H9 (cell line): ENCODE measurements at regions not wholly inside any gene's neighbourhood (a gene's known extent, or its start where the extent isn't known, plus 50 kb on each side); places are given as distances from the start of the nearest gene placed in this dataset.

ENCODE experiments used
- DNase-seq: peaks from one replicate; pipeline ENCODE4 v3.0.0-alpha.2; 2017
- H2AFZ ChIP-seq: one replicate; pipeline ENCODE4 v1.6.1; 2013; ENCODE audit warnings: mild to moderate bottlenecking, low read length, control low read depth, moderate library complexity
- H2AK5ac ChIP-seq: 2 replicates; pipeline ENCODE4 v1.6.1; 2013; ENCODE audit warnings: low read length, control low read depth, mixed read lengths; ENCODE audit not compliant: insufficient read length
- H2BK120ac ChIP-seq: one replicate; pipeline ENCODE4 v1.6.1; 2013; ENCODE audit warnings: low read depth, mild to moderate bottlenecking, low read length, control low read depth, inconsistent platforms; ENCODE audit not compliant: poor library complexity, severe bottlenecking
- H2BK12ac ChIP-seq: 2 replicates; pipeline ENCODE4 v1.6.1; 2013; ENCODE audit warnings: low read length, control low read depth, mixed read lengths, low read depth; ENCODE audit not compliant: insufficient read length
- H2BK15ac ChIP-seq: 2 replicates; pipeline ENCODE4 v1.6.1; 2013; ENCODE audit warnings: low read depth, low read length, control low read depth
- H2BK20ac ChIP-seq: one replicate; pipeline ENCODE4 v1.6.1; 2013; ENCODE audit warnings: low read depth, mild to moderate bottlenecking, low read length, control low read depth, inconsistent platforms; ENCODE audit not compliant: poor library complexity, severe bottlenecking
- H2BK5ac ChIP-seq: 2 replicates; pipeline ENCODE4 v1.6.1; 2013; ENCODE audit warnings: low read length, control low read depth, mixed read lengths; ENCODE audit not compliant: insufficient read length
- H3K14ac ChIP-seq: 2 replicates; pipeline ENCODE4 v1.6.1; 2013; ENCODE audit warnings: low read length, control low read depth; ENCODE audit not compliant: insufficient read depth
- H3K18ac ChIP-seq: 2 replicates; pipeline ENCODE4 v1.6.1; 2013; ENCODE audit warnings: low read depth, mild to moderate bottlenecking, mixed read lengths, low read length, control low read depth; ENCODE audit not compliant: insufficient read length
- H3K23ac ChIP-seq: 2 replicates; pipeline ENCODE4 v1.6.1; 2013; ENCODE audit warnings: low read length, control low read depth, mixed read lengths, low read depth; ENCODE audit not compliant: insufficient read length
- H3K23me2 ChIP-seq: 2 replicates; pipeline ENCODE4 v1.6.1; 2013; ENCODE audit warnings: low read depth, mild to moderate bottlenecking, mixed read lengths, low read length, control low read depth; ENCODE audit not compliant: insufficient read length, poor library complexity, severe bottlenecking
- H3K27ac ChIP-seq: 2 replicates; pipeline ENCODE4 v1.5.1; 2013; ENCODE audit warnings: low read length, control low read depth, mixed read lengths, low read depth; ENCODE audit not compliant: insufficient read length
- H3K27me3 ChIP-seq: 2 replicates; pipeline ENCODE4 v1.6.1; 2013; ENCODE audit warnings: low read length, control low read depth, inconsistent platforms; ENCODE audit not compliant: insufficient read depth
- H3K4ac ChIP-seq: 2 replicates; pipeline ENCODE4 v1.6.1; 2013; ENCODE audit warnings: low read depth, mild to moderate bottlenecking, control low read depth, inconsistent platforms, low read length, moderate library complexity
- H3K4me1 ChIP-seq: 2 replicates; pipeline ENCODE4 v1.6.1; 2013; ENCODE audit warnings: low read length, control low read depth, inconsistent platforms; ENCODE audit not compliant: insufficient read depth
- H3K4me2 ChIP-seq: 2 replicates; pipeline ENCODE4 v1.6.1; 2013; ENCODE audit warnings: low read length, control low read depth, mixed read lengths; ENCODE audit not compliant: insufficient read length, insufficient read depth
- H3K56ac ChIP-seq: 2 replicates; pipeline ENCODE4 v1.6.1; 2013; ENCODE audit warnings: low read depth, mild to moderate bottlenecking, mixed read lengths, low read length, control low read depth; ENCODE audit not compliant: insufficient read length
- H3K79me1 ChIP-seq: 2 replicates; pipeline ENCODE4 v1.6.1; 2013; ENCODE audit warnings: low read depth, mild to moderate bottlenecking, moderate library complexity, low read length, control low read depth, inconsistent platforms; ENCODE audit not compliant: insufficient read depth, poor library complexity, severe bottlenecking
- H3K79me2 ChIP-seq: 2 replicates; pipeline ENCODE4 v1.6.1; 2013; ENCODE audit warnings: low read length, control low read depth, inconsistent platforms; ENCODE audit not compliant: insufficient read depth
- H3K9ac ChIP-seq: 2 replicates; pipeline ENCODE4 v1.6.1; 2013; ENCODE audit warnings: low read length, control low read depth, mixed read lengths; ENCODE audit not compliant: insufficient read length; ENCODE audit errors: extremely low read depth
- H3K9me3 ChIP-seq: one replicate; pipeline ENCODE4 v1.6.1; 2013; ENCODE audit warnings: low read depth, low read length, inconsistent platforms; ENCODE audit not compliant: control insufficient read depth
- H3T11ph ChIP-seq: one replicate; pipeline ENCODE4 v1.6.1; 2013; ENCODE audit warnings: mild to moderate bottlenecking, low read length, control low read depth, inconsistent platforms
- H4K20me1 ChIP-seq: one replicate; pipeline ENCODE4 v1.6.1; 2013; ENCODE audit not compliant: control insufficient read depth, insufficient read length, insufficient read depth
- H4K5ac ChIP-seq: 2 replicates; pipeline ENCODE4 v1.6.1; 2013; ENCODE audit warnings: low read depth, mild to moderate bottlenecking, mixed read lengths, low read length, control low read depth; ENCODE audit not compliant: insufficient read length
- H4K8ac ChIP-seq: replicated peaks from 2 replicates; pipeline ENCODE4 v1.6.1; 2013; ENCODE audit warnings: low read length, control low read depth, mixed read lengths, low read depth; ENCODE audit not compliant: insufficient read length
- H4K91ac ChIP-seq: 2 replicates; pipeline ENCODE4 v1.6.1; 2013; ENCODE audit warnings: low read depth, mild to moderate bottlenecking, moderate library complexity, mixed read lengths, low read length, control low read depth; ENCODE audit not compliant: insufficient read length
- H3K27ac Mint-ChIP-seq, 3 experiments: 2 replicates in 2 of 3; 3 replicates in 1 of 3; pipeline ENCODE4 v1.8.0; 2020 to 2021; ENCODE audit warnings: mixed read lengths in 3 of 3, mild to moderate bottlenecking in 1 of 3, moderate library complexity in 1 of 3
- H3K27me3 Mint-ChIP-seq: 2 replicates; pipeline ENCODE4 v1.8.0; 2021; ENCODE audit warnings: low read depth, mild to moderate bottlenecking, moderate library complexity, mixed read lengths
- H3K36me3 Mint-ChIP-seq, 3 experiments: 2 replicates in 2 of 3; 3 replicates in 1 of 3; pipeline ENCODE4 v1.8.0; 2020 to 2021; ENCODE audit warnings: low read depth in 3 of 3, mixed read lengths in 3 of 3; ENCODE audit not compliant: insufficient read depth in 1 of 3
- H3K4me1 Mint-ChIP-seq, 2 experiments: 2 replicates each; pipeline ENCODE4 v1.8.0; 2020; ENCODE audit warnings: mixed read lengths in 2 of 2
- H3K4me3 Mint-ChIP-seq, 2 experiments: 2 replicates in 1 of 2; 3 replicates in 1 of 2; pipeline ENCODE4 v1.8.0; 2020 to 2021; ENCODE audit warnings: mild to moderate bottlenecking in 2 of 2, mixed read lengths in 2 of 2, moderate library complexity in 1 of 2
- H3K9me3 Mint-ChIP-seq, 2 experiments: 2 replicates in 1 of 2; 3 replicates in 1 of 2; pipeline ENCODE4 v1.8.0; 2020; ENCODE audit warnings: mild to moderate bottlenecking in 2 of 2, mixed read lengths in 2 of 2, moderate library complexity in 1 of 2
- WGBS: extraction: QIAGEN DNeasy Blood & Tissue Kit; methylation state at CpG from one replicate; pipeline ENCODE4 v1.1.7; 2013; ENCODE audit warnings: missing lambda C conversion rate, low lambda C conversion rate, mixed read lengths; ENCODE audit not compliant: insufficient read length; ENCODE audit errors: extremely low coverage; 5-methylcytosine and 5-hydroxymethylcytosine counted together
- TF ChIP-seq, protein P1 (sequence below): fragments of 200-600 bp; sonication (generic); conservative IDR thresholded peaks from 3 replicates; pipeline ENCODE4 v1.8.0; 2021; ENCODE audit warnings: antibody characterized with exemption, mild to moderate bottlenecking

DNA sequence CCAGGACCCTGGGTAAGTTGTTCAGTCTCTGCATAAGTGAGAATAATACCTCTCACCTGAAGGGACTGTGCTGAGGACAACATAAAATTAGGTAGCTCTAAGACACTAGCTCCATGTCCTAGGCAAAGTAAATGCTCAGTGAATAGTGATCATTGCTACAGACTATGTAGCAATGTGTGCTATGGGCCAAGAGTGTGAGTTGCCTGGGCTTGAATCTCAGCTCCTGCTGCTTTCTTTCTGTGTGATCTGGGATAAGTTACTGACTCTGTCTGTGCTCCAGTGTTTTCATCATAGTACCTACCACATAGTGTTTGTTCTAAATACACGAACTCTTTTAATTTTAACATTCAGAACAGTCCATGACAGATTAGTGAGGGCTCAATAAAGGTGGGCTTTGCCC lies 81.1 kb upstream of the MFGE8 start:
- no peak overlapping the region for H4K5ac ChIP-seq
- Mint-ChIP-seq H3K27me3 (peaks cover 19% of the 10 kb centered on the region), H3K27ac (peak overlapping the region; percentile 68 to 99 (median 99)), H3K4me3 (peak overlapping the region; percentile 21 to 72), H3K4me1 (peaks cover 82 to 91% of the 10 kb centered on the region in 2 experiments), H3K9me3 (peaks cover 5 to 10% of the 10 kb centered on the region in 2 experiments; a peak in 3 of 5 replicates), H3K36me3 (peaks cover 6 to 11% (median 11%) of the 10 kb centered on the region in 3 experiments; a peak in 6 of 7 replicates)
- no peaks in the 10 kb centered on the region for H3K27me3 ChIP-seq
- no peak overlapping the region; the same call in 1 of the 2 replicates for H3K4ac ChIP-seq
- H2BK20ac ChIP-seq, result no peak overlapping the region
- peak overlapping the region; percentile 21 for H3K56ac ChIP-seq
- no peaks in the 10 kb centered on the region for H4K20me1 ChIP-seq
- H3K79me2 ChIP-seq, result no peaks in the 10 kb centered on the region
- H4K8ac ChIP-seq, result no peak overlapping the region
- DNase-seq, result no peak
- H3K27ac ChIP-seq, result peak overlapping the region; percentile 98
- WGBS, result no CpG with 5 or more reads among the region's 1 CpG
- TF ChIP-seq, protein P1, sequence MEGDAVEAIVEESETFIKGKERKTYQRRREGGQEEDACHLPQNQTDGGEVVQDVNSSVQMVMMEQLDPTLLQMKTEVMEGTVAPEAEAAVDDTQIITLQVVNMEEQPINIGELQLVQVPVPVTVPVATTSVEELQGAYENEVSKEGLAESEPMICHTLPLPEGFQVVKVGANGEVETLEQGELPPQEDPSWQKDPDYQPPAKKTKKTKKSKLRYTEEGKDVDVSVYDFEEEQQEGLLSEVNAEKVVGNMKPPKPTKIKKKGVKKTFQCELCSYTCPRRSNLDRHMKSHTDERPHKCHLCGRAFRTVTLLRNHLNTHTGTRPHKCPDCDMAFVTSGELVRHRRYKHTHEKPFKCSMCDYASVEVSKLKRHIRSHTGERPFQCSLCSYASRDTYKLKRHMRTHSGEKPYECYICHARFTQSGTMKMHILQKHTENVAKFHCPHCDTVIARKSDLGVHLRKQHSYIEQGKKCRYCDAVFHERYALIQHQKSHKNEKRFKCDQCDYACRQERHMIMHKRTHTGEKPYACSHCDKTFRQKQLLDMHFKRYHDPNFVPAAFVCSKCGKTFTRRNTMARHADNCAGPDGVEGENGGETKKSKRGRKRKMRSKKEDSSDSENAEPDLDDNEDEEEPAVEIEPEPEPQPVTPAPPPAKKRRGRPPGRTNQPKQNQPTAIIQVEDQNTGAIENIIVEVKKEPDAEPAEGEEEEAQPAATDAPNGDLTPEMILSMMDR, result no peak
- no peak overlapping the region for H2AK5ac ChIP-seq
- no peak overlapping the region for H3K23ac ChIP-seq
- peak overlapping the region; percentile 4 for H2BK12ac ChIP-seq
- no peaks in the 10 kb centered on the region for H3K79me1 ChIP-seq
- no peak overlapping the region for H2AFZ ChIP-seq
- peak overlapping the region; percentile 31 for H2BK5ac ChIP-seq
- peak overlapping the region; percentile 84 for H4K91ac ChIP-seq
- peak overlapping the region; percentile 49 for H3K4me2 ChIP-seq
- H2BK15ac ChIP-seq, result no peak overlapping the region
- no peak overlapping the region for H3T11ph ChIP-seq
- H3K4me1 ChIP-seq, result peaks cover 21% of the 10 kb centered on the region
- peak overlapping the region; percentile 39 for H3K18ac ChIP-seq
- peak overlapping the region; percentile 53 for H3K9ac ChIP-seq
- no peak overlapping the region for H2BK120ac ChIP-seq
- H3K14ac ChIP-seq, result 0 out of 2 replicates have a peak overlapping the region, but pooled peaks have one; percentile 8
- H3K23me2 ChIP-seq, result peaks cover 2% of the 10 kb centered on the region
- H3K9me3 ChIP-seq, result no peaks in the 10 kb centered on the region
